ENCODE measurements at regions not wholly inside any gene's neighbourhood (a gene's known extent, or its start where the extent isn't known, plus 50 kb on each side); places are given as distances from the start of the nearest gene placed in this dataset.
"Not testable (repeated sequence)": the region's sequence is repeated elsewhere in the genome, so short reads cannot be mapped to it uniquely, and the experiment has no call there.

DNA sequence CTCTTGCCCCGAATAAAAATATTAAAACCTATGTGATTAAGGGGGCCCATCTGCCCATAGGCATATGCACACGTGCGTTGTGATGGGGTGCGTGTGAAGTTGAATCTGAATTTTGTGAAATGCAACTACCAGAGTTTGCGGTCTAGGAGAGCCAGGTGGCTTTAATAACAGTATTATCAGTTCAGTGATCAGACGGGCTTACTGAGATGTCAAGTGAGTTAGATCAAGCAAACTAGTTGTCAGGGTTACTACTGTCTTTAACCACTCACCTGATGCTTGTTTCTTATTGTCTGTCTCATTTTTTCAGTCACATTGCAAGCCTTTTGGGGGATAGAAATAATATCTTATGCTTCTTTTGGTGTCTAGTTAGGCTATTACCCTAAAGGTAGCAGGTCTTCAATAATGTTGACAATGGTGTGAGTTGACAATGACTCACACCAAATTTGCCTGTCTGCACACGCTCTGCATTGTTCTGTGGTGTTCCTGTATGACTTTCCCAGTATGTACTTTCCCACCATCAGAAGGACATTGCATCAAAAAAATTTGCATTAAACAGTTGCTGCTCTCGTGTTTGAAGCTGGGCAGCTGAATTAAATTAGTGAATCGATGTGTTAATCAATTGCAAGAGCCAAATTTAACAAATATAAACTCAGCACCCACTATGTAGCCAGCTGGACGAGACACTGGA is 103.1 kb upstream of the NAA20 start:
- ATAC-seq: no peak
- intact Hi-C loops (cut with DNase I): no loop called here
- DNase-seq: no peak

DNA sequence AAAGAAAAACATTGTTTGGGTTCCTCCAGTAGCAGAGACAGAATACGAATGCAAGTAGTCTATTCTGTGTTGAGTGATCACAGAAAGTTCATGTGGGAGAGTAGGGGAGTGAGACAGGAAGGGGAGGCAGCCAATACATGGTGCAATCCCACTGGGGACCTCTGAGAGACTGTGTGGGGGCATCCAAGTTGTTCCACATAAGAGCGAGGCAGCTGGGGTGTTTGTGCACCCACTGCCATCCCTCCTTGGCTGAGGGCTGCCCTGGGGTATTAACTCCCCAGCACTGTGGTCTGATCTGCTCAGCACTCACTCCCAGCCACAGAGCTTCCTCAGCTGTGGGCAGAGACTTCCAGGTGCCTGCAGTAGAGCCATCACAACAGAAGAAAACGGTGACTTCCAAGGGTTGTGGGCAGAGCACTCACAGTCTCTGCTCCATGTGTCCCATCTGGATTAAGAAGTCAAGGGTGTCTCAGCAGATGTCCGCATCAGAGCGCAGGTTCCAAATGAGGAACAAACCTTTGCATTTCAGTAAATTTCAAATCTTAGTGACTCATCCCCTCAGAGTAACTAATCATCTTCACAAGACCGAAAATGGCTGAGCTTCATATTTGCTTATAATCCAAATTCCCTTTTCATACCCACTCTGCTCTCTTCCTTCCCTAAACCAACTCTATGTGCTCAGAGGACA is 101.9 kb upstream of the NAA20 start:
- DNase-seq: no peak
- peak; percentile 31 to 44 for ATAC-seq
- intact Hi-C loops (cut with DNase I): no loop called here

DNA sequence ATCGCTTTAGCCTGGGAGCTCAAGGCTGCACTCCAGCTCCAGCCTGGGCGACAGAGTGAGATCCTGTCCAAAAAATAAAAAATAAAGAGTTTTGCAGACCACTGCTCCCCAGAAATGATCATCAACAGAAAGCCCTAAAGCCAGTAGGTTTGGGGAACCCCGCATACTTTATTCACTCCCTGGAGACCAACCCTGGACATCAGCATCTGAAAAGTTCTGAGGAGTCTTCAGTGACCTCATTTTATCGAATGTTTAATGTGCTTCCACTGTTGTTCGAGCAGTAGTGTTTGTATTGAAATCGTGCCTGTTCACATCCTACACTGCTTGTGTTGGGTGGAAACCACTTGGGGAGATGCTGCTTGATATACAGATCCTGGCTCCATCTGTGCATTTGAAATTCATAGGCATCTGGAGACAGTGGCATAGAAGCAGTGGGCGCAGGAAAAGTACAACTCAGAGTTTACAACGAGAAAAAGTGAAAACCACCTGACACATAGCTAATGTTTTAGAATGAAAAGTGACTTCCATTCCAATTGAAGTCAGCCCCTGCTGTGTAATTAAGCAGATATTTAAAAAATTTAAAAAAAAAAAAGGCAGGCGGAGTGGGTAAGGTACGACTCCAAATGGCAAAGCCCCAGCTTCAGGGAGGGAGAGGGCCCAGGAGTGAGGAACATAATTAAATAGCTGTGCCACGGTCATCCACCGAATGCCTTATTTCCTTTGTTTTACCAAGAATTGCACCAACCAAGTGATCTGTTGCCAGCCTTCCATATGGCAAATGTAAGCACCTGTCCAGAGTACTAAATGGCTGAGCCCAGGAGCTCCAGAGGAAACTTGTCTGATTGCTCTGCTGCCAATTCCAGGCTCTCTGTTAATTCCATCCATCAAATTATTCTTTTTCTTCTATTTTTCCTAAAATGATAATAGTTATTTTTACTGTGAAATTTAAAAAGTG is 100.4 kb upstream of the NAA20 start:
- ATAC-seq: no peak
- DNase-seq: no peak
- intact Hi-C loops (cut with DNase I): no loop called here

DNA sequence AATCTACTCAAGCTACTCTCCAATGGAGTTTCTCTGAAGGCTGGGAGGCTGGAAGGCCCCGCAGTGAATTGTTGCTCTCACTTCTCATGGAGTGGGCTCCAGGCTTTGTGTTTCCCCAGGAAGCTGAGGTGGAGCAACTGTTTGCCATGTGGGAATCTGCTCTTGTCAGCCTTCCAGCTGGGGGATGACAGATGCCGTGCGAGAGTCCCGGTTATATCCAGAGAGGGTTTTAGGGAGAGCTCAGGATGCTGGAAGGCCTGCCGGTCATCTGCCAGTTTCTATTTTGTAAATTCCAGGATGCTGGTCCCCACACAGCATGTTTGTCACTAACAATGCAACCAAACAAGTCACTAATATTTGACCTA is 98.2 kb upstream of the NAA20 start:
- no peak for ATAC-seq
- intact Hi-C loops (cut with DNase I): no loop called here
- DNase-seq: no peak

DNA sequence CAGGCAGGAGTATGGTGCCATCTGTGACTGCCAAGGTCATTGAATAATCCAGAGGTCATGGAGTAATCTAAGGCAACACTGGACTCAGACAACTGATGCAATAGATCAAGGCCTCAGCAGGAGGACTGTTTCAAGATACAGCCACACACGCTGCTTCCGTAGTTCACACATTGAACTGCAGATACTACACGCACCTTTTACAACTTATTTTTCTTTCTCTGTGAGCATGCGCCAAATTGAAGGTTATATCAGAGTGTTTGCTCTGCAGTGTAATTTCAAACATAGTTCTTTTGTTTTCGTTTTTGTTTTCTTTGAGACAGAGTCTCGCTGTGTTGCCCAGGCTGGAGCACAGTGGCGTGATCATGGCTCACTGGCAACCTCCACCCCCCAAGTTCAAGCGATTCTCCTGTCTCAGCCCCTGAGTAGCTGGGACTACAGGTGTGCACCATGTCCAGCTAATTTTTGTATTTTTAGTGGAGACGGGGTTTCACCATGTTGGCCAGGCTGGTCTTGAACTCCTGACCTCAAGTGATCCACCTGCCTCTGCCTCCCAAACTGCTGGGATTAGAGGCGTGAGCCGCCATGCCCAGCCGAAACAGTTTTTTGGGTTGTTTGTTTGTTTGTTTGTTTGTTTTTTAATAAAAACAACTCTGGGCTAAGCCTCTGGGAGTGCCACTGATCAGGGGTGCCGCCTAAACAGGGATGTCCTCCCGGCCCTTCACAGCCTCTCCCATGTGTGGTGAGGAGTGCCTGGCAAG is 96.6 kb upstream of the NAA20 start:
- intact Hi-C loops (cut with DNase I): no loop called here
- peak; percentile 3 to 42 for ATAC-seq
- no peak for DNase-seq

DNA sequence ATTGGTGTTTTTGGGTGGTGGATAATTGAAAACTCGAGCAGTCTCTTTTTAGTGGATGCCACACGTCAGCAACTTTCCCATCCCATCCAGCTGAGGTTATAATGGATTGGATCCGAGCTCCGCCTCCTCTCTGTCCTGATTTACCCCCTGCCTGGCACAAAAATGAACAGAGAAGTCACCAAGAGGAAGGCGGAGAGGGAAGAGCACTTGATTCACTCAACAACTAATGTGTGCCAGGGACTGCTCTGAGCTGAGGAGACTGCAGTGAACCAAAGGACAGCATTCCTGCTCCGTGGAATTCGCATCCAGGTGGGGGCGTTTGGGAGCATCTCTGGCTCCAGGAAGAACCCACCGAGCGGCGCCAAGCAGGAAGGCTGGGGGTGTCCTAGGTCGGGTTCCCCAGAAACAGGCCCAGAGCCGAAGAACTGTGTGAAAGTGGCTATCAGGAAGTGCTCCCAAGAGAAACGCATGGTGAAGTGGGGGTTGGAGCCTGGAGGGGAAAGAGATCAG is 95.8 kb upstream of the NAA20 start:
- ATAC-seq (peak; percentile 88 to 92), DNase-seq (peak; percentile 54)
- intact Hi-C loops (cut with DNase I): no loop called here

DNA sequence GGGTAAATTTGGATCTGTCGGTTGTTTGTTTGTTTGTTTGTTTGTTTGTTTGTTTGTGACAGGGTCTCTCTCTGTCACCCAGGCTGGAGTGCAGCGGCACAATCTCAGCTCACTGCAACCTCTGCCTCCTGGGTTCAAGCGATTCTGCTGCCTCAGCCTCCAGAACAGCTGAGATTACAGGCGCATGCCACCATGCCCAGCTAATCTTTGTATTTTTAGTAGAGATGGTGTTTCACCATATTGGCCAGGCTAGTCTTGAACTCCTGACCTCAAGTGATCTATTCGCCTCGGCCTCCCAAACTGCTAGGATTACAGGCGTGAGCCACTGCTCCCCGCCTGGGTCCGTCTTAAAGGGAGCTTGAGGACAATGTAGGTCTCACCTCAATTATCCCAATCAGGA is 95.3 kb upstream of the NAA20 start:
- ATAC-seq; intact Hi-C loops (cut with DNase I); DNase-seq: not testable (repeated sequence)

DNA sequence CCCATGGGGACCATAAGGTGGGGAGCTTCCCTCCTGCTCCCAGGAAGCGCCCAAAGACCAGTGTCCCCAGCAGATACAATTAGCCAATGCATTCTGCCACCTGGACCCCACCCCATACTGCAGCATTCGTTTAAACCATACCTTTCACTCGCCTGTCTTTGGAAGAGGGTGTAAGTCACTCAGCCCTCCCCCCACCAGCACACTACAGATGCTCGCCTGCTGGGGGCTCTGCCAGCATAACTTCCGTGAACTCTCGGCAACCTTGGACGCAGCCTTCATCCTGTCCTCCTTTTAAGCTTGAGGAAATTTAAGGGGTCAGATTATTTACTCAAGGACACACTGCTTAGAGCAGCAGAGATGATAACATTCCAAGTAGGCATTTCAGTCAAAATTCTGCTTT is 94.4 kb upstream of the NAA20 start:
- DNase-seq: no peak
- intact Hi-C loops (cut with DNase I): no loop called here

DNA sequence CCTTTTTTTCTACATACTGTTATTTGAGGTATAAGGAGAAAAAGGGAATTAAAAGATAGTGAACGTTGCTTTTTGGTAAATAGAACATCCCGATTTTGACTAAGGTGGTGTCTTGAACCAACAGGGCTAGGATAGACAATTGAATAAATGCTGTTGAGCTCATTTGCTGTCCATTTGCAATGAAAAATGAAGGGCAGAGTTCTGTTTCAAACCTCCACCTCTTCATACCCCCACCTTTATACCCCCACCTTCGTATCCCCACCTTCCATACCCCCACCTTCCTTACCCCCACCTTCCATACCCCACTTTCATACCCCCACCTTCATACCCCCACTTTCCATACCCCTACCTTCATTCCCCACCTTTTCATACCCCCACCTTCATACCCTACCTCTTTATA is 93.4 kb upstream of the NAA20 start:
- intact Hi-C loops (cut with DNase I): no loop called here
- ATAC-seq: no peak
- DNase-seq: no peak

More for the DNA sequence above, 94.4 kb upstream of the NAA20 start:
- ATAC-seq: no peak

DNA sequence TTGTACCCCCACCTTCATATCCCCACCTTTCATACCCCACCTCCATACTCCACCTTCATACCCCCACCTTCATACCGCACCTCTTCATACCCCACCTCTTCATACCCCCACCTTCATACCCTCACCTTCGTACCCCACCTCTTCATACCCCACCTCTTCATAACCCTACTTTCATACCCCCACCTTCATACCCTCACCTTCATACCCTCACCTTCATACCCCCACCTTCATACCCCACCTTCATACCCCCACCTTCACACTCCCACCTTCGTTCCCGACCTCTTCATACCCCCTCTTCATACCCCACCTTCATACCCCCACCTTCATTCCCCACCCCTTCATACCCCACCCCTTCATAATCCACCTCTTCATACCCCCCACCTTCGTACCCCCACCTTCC is 92.9 kb upstream of the NAA20 start:
- intact Hi-C loops (cut with DNase I): no loop called here
- DNase-seq (no peak), ATAC-seq (no peak)

DNA sequence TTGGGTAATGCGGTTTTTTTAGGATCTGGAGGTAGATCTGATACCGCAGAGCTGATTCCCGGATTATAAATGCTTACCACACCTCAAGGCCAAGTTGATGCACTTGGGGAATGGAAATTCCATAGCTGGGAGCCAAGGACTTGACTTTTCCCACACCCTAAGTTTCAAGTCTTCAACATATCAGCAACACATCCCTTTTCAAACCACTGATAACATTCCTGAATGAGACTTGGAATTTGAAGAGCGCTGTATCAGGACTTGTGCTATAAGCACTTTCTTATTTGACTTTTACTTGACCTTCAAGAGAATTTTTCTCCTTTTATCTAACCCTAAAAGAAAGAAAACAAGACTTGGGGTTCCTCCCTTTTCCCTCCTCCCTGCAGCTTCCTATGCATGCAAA is 90.6 kb upstream of the NAA20 start:
- intact Hi-C loops (cut with DNase I): no loop called here
- peak; percentile 13 to 34 for ATAC-seq
- no peak for DNase-seq

DNA sequence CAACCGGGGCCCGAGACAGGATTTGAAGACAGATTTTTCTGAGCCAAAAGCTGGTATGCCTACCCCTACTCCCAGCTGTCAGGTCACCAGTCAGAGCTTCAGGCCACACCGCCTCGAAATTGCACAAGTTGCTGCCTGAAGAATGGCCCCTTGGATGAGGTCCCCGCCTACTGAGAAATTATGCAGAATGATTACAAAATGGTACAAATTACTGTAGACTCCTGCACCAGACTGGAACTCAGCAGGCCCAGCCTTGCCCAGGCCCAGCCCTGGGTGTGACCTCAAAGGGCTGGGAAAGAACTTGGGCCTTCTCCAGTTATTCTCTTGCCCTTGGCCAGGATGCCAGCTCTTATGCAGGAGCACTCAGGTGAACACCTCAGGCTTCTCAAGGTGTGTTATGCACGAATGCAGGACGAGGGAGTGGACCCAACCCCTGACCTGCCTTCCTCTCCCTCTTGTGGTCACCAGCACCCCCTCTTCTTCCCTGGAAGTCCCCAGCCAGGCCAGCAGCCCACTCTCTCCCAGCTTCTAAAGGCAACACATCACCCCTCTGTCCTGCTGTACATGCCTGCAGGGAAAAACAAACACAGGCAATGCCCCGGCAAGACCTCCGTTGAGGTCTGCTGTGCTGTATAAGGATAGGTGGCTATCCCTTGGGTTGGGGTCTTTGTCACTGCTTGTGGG is 88.7 kb upstream of the NAA20 start:
- no peak for DNase-seq
- peak; percentile 32 to 38 for ATAC-seq
- intact Hi-C loops (cut with DNase I): no loop called here

DNA sequence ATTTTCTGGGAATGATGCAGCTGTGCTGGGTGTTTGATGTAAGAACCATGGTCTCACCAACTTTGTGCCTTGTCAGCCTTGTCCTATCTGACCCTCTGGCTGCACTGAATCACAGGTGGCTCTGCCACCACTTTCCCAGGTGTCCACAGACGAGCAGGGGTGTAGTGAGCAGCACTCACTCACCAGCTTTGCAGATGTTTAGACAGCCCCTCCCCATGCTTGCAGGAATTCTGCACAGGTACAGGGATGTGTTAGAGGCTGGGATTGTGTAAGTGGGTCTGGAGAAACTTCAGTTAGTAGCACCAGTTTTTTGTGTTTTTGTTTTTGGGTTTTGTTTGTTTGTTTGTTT is 88.2 kb upstream of the NAA20 start:
- ATAC-seq (no peak), DNase-seq (no peak)
- intact Hi-C loops (cut with DNase I): no loop called here

DNA sequence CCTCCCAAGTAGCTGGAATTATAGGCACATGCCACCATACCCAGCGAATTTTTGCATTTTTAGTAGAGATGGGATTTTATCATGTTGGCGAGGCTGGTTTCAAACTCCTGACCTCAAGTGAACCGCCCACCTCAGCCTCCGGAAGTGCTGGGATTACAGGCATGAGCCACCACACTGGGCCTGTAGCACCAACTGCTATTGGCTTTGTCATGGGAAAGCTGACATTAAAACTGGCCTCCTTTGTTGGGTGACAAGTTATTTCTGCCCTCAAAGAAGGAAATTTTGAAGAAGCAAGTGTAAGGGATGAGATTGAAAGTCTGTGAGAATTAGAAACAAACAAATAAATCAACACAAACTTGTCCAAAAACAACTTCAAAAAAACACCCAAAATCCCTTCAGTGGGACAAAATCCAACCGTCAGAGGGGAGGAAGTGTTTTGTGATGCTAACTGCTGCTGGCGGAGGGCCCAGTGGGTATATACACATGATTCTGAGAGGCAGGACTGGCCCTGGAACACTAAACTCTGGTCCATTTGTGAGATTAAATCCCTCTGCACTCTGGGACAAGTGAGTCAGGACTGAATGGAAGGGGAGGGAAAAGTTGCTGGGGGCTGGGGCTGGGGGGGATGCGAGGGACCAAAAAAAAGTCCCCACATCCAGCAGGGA is 87.5 kb upstream of the NAA20 start:
- no peak for DNase-seq
- no peak for ATAC-seq
- intact Hi-C loops (cut with DNase I): no loop called here

DNA sequence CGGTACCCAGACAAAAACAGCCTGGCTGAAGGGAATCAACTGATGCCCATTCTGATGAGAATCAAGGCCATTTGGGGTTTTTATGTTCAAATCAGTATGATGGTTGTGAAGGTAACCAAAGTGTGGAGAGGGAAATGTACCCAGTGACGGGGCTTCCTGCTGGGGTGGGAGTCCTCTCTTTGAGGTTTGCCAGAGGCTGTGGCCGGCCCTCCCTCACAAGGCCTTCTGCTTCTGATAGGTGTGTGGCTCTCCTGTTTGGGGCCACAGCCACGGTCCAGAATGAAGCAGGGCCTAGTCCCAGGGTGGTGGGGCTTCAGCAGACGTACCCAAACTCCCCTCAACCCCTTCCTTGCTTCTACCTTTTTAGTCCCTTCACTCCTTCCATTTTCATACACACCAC is 86.7 kb upstream of the NAA20 start:
- no peak for ATAC-seq
- DNase-seq: no peak
- intact Hi-C loops (cut with DNase I): no loop called here

DNA sequence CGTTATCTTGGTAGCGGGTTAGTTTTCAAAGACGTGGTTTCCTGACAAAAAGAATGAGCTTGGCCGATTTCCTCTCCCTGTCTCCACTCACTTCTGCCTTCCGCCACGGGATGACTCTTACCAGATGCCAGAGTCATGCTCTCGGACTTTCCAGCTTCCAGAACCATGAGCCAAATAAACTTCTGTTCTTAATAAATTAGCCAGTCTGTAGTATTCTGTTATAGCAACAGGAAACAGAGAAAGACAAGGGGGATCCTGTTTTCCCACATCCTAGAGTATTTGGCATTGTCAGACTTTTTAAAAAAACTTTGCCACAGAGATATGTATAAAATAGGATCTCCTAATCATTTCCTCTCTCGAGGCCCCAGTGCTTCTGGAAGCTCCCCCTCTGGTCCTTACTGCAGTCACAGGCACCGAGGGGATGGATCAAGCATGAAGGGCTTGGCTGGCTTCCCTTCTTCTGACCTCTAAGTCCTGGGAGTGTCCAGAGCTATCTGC is 84.9 kb upstream of the NAA20 start:
- DNase-seq: peak; percentile 63
- peak; percentile 73 to 75 for ATAC-seq
- intact Hi-C loops (cut with DNase I): no loop called here

DNA sequence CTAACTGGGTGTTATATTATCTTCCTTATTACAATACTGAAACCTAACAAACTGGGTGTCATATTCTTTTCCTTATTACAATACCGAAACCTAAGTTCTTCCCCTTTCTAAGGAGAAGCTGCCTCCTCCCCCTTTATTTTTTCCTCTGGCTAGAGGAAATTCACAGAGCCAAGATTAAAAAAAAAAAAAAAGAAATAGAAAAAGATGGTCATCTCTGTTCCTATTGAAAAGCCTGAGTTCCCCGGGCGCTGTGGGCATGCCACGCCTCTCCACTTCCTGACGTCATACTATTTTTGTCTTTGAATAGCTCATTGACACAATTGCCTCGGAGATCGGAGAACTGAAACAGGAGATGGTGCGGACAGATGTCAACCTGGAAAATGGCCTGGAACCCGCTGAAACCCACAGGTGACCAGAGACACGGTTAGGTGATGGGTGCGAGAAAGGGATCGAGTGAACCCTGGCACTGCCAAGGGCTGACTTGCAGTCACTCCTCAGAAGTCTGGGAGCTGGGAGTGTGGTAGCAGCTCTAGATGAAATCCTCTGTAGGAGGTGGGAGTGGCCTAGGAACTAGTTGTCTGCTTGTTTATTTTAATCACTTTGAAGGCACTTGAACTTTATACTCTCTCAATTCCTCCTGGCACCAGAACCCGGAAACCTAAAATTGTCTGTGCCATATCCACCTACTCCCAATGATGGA is 82.2 kb upstream of the NAA20 start:
- intact Hi-C loops (cut with DNase I): loop anchor here in 1 of 2 donors (5.0 kb wide), 1 partner anchor 37 kb away; no protein-coding TSS in a partner anchor

More for the DNA sequence above, 82.2 kb upstream of the NAA20 start:
- DNase-seq (peak; percentile 72), ATAC-seq (peak; percentile 43 to 53)

Measured in left cardiac atrium (tissue), 4 donors.